Stomach smooth muscle (tissue), 2 donors: ENCODE measurements at regions not wholly inside any gene's neighbourhood (a gene's known extent, or its start where the extent isn't known, plus 50 kb on each side); places are given as distances from the start of the nearest gene placed in this dataset.
A peak's percentile ranks its signal among the peaks of the same experiment; 100 is the strongest.

Experiments used
- H3K27ac ChIP-seq: one replicate; pipeline ENCODE4 v1.7.0; 2013; ENCODE audit warnings: mild to moderate bottlenecking, low read length, inconsistent platforms
- H3K27me3 ChIP-seq, 2 donors: one replicate each; pipeline ENCODE4 v1.7.0; 2013; ENCODE audit warnings: low read length in 2 of 2; ENCODE audit not compliant: insufficient read depth in 2 of 2, control insufficient read depth in 1 of 2
- H3K36me3 ChIP-seq, 2 donors: one replicate each; pipeline ENCODE4 v1.7.0; 2013; ENCODE audit warnings: low read length in 2 of 2; ENCODE audit not compliant: control insufficient read depth in 2 of 2, insufficient read depth in 2 of 2
- H3K4me1 ChIP-seq: one replicate; pipeline ENCODE4 v1.7.0; 2013; ENCODE audit warnings: low read length; ENCODE audit not compliant: control insufficient read depth, insufficient read depth
- H3K4me3 ChIP-seq, 2 donors: one replicate each; pipeline ENCODE4 v1.7.0; 2013; ENCODE audit warnings: low read length in 2 of 2
- H3K9ac ChIP-seq, 2 donors: one replicate each; pipeline ENCODE4 v1.7.0; 2013; ENCODE audit warnings: low read length in 2 of 2, mild to moderate bottlenecking in 1 of 2
- H3K9me3 ChIP-seq, 2 donors: one replicate each; pipeline ENCODE4 v1.7.0; 2013; ENCODE audit warnings: low read length in 2 of 2; ENCODE audit not compliant: control insufficient read depth in 2 of 2
- donor health status: healthy.
- donor health status: Pancreatic carcinoma.

DNA sequence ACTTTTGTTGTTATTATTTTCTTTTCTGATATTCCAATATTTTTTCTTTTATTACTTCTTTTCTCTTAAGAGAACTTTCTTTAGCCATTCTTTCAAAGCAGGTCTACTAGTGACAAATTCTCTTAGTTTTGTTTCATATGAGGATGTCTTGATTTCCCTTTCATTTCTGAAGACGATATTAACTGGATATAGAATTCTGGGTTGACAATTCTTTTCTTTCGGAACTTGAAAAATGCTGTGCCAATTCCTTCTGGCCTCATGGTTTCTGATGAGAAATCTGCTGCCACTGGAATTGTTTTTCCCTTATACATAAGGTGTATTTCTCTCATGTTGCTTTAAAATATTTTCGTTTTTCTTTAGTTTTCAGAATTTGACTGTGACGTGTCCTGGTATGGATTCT lies 97.0 kb upstream of the KIF5B start:
- Histone ChIP-seq H3K27me3 (no peaks in the 10 kb centered on the region), H3K36me3 (no peaks in the 10 kb centered on the region), H3K9ac (no peak overlapping the region), H3K4me1 (peaks cover 9% of the 10 kb centered on the region), H3K9me3 (peaks cover 0 to 6% of the 10 kb centered on the region in 2 donors), H3K27ac (no peak overlapping the region), H3K4me3 (no peak overlapping the region)

DNA sequence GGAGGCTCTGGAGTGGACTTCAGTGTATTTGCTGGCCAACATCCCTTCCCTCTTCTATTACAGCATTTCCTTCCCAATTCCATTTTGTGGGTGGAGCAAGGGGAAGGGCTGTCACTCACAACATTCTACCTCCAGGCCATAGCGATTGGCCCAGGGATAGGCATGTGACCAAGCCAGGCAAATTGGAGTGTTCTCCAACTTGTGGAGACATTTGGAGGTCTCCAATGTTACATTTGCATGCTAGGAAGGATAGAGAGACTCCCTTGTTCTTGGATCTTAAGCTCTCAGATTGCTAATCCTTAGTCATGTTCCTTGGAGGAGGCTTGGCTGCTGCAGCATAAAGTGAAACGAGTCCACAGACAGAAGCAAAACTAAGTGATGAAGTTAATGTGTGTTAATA lies 95.6 kb upstream of the KIF5B start:
- Histone ChIP-seq H3K27me3 (no peaks in the 10 kb centered on the region), H3K4me3 (no peak overlapping the region), H3K27ac (no peak overlapping the region), H3K36me3 (no peaks in the 10 kb centered on the region), H3K4me1 (peaks cover 9% of the 10 kb centered on the region), H3K9ac (no peak overlapping the region), H3K9me3 (peaks cover 0 to 6% of the 10 kb centered on the region in 2 donors)

- no peak overlapping the region for H3K27ac ChIP-seq
Measured at GRCh38 chr10:32150532-32151101, 94.4 kb upstream of the KIF5B start.

GRCh38 chr10:32149252-32149955 lies 93.2 kb upstream of the KIF5B start:
- peaks cover 9% of the 10 kb centered on the region for H3K4me1 ChIP-seq
- no peaks in the 10 kb centered on the region for H3K9me3 ChIP-seq
- H3K27me3 ChIP-seq = no peaks in the 10 kb centered on the region
- H3K36me3 ChIP-seq = no peaks in the 10 kb centered on the region
- peak overlapping the region; percentile 35 to 59 for H3K4me3 ChIP-seq
- peak overlapping the region; percentile 67 for H3K27ac ChIP-seq
- peak overlapping the region; percentile 56 to 62 for H3K9ac ChIP-seq

More at GRCh38 chr10:32150532-32151101, 94.4 kb upstream of the KIF5B start:
- Histone ChIP-seq H3K9me3 (peaks cover 0 to 6% of the 10 kb centered on the region in 2 donors), H3K4me1 (peaks cover 9% of the 10 kb centered on the region), H3K9ac (no peak overlapping the region), H3K4me3 (no peak overlapping the region), H3K27me3 (no peaks in the 10 kb centered on the region), H3K36me3 (no peaks in the 10 kb centered on the region)

GRCh38 chr10:32148864-32149251 lies 92.6 kb upstream of the KIF5B start:
- peak overlapping the region; percentile 56 to 62 for H3K9ac ChIP-seq
- peaks cover 9% of the 10 kb centered on the region for H3K4me1 ChIP-seq
- H3K4me3 ChIP-seq = peak overlapping the region; percentile 35 to 59
- no peaks in the 10 kb centered on the region for H3K36me3 ChIP-seq
- H3K27ac ChIP-seq = peak overlapping the region; percentile 67
- H3K9me3 ChIP-seq = no peaks in the 10 kb centered on the region
- H3K27me3 ChIP-seq = no peaks in the 10 kb centered on the region

- Histone ChIP-seq H3K4me3 (no peak overlapping the region), H3K9ac (no peak overlapping the region), H3K27me3 (no peaks in the 10 kb centered on the region), H3K9me3 (no peaks in the 10 kb centered on the region), H3K36me3 (no peaks in the 10 kb centered on the region), H3K27ac (no peak overlapping the region), H3K4me1 (peaks cover 9% of the 10 kb centered on the region)
Measured at GRCh38 chr10:32147730-32148129, 91.5 kb upstream of the KIF5B start.

GRCh38 chr10:32146166-32146565 lies 89.9 kb upstream of the KIF5B start:
- Histone ChIP-seq H3K27me3 (no peaks in the 10 kb centered on the region), H3K27ac (no peak overlapping the region), H3K4me1 (peaks cover 9% of the 10 kb centered on the region), H3K9ac (no peak overlapping the region), H3K9me3 (no peaks in the 10 kb centered on the region), H3K36me3 (no peaks in the 10 kb centered on the region), H3K4me3 (no peak overlapping the region)

GRCh38 chr10:32144817-32145688 lies 88.8 kb upstream of the KIF5B start:
- H3K9me3 ChIP-seq = no peaks in the 10 kb centered on the region
- no peaks in the 10 kb centered on the region for H3K36me3 ChIP-seq
- no peak overlapping the region for H3K27ac ChIP-seq
- no peak overlapping the region for H3K4me3 ChIP-seq
- no peaks in the 10 kb centered on the region for H3K27me3 ChIP-seq
- H3K9ac ChIP-seq = no peak overlapping the region
- H3K4me1 ChIP-seq = peaks cover 9% of the 10 kb centered on the region

- H3K4me1 ChIP-seq = peaks cover 3% of the 10 kb centered on the region
- H3K27ac ChIP-seq = no peak overlapping the region
- no peak overlapping the region for H3K4me3 ChIP-seq
- H3K9me3 ChIP-seq = no peaks in the 10 kb centered on the region
- H3K9ac ChIP-seq = no peak overlapping the region
- no peaks in the 10 kb centered on the region for H3K27me3 ChIP-seq
- no peaks in the 10 kb centered on the region for H3K36me3 ChIP-seq
Measured at GRCh38 chr10:32143302-32143847, 87.2 kb upstream of the KIF5B start.

DNA sequence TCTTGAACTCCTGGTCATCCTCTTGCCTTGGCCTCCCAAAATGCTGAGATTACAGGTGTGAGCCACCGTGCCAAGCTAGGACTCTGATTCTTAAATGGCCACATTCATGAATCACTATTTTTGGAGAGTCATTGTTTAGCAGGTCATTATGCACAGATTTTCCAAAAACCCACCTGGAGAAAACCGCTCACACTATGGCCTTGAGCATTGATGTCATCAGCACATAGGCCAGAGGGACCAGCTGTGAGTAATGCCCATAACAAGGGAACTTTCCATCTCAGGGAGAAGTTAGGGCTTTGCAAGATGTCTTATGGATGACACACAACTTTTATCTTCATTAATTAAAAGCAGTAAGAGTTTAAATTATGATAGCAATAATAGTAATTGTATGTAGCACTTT lies 86.4 kb upstream of the KIF5B start:
- Histone ChIP-seq H3K4me1 (peaks cover 3% of the 10 kb centered on the region), H3K27ac (no peak overlapping the region)

More for the DNA sequence above, 86.4 kb upstream of the KIF5B start:
- H3K9me3 ChIP-seq = no peaks in the 10 kb centered on the region
- H3K36me3 ChIP-seq = no peaks in the 10 kb centered on the region
- no peaks in the 10 kb centered on the region for H3K27me3 ChIP-seq
- no peak overlapping the region for H3K4me3 ChIP-seq
- no peak overlapping the region for H3K9ac ChIP-seq
